ENCODE measurements at regions not wholly inside any gene's neighbourhood (a gene's known extent, or its start where the extent isn't known, plus 50 kb on each side); places are given as distances from the start of the nearest gene placed in this dataset.

GRCh38 chrX:37076983-37077382, 68.8 kb downstream of the FAM47C start:
- TF ChIP-seq, protein P1, sequence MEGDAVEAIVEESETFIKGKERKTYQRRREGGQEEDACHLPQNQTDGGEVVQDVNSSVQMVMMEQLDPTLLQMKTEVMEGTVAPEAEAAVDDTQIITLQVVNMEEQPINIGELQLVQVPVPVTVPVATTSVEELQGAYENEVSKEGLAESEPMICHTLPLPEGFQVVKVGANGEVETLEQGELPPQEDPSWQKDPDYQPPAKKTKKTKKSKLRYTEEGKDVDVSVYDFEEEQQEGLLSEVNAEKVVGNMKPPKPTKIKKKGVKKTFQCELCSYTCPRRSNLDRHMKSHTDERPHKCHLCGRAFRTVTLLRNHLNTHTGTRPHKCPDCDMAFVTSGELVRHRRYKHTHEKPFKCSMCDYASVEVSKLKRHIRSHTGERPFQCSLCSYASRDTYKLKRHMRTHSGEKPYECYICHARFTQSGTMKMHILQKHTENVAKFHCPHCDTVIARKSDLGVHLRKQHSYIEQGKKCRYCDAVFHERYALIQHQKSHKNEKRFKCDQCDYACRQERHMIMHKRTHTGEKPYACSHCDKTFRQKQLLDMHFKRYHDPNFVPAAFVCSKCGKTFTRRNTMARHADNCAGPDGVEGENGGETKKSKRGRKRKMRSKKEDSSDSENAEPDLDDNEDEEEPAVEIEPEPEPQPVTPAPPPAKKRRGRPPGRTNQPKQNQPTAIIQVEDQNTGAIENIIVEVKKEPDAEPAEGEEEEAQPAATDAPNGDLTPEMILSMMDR (IDR thresholded peaks at IDR 0.05) = no peak
- no peak for TF ChIP-seq POLR2A (IDR thresholded peaks at IDR 0.05)
- TF ChIP-seq EP300 (IDR thresholded peaks at IDR 0.05) = no peak
- TF ChIP-seq POLR2AphosphoS5 (IDR thresholded peaks at IDR 0.05) = no peak
